Kidney glomerular epithelial cell (primary cell): ENCODE measurements at regions not wholly inside any gene's neighbourhood (a gene's known extent, or its start where the extent isn't known, plus 50 kb on each side); places are given as distances from the start of the nearest gene placed in this dataset.

Experiments
- DNase-seq: peaks from one replicate; lab custom pipeline; 2025; lab: John Stamatoyannopoulos, UW

- no peak for DNase-seq
These were observed 51.3 kb upstream of the TSPAN2 start for GRCh38 chr1:115140442-115141144.

GRCh38 chr1:115139381-115139780 lies 50.1 kb upstream of the TSPAN2 start:
- no peak for DNase-seq
